HG02970 (cell line): ENCODE measurements at regions not wholly inside any gene's neighbourhood (a gene's known extent, or its start where the extent isn't known, plus 50 kb on each side); places are given as distances from the start of the nearest gene placed in this dataset.
"Not testable (repeated sequence)": the region's sequence is repeated elsewhere in the genome, so short reads cannot be mapped to it uniquely, and the experiment has no call there.

Source experiments
- ATAC-seq: cut with Tn5 transposase; IDR thresholded peaks from one replicate; pipeline ENCODE4 v1.9.1; 2021; ENCODE audit warnings: mild to moderate bottlenecking, moderate library complexity, moderate number of reproducible peaks; ENCODE audit not compliant: unreplicated experiment, low FRiP score

DNA sequence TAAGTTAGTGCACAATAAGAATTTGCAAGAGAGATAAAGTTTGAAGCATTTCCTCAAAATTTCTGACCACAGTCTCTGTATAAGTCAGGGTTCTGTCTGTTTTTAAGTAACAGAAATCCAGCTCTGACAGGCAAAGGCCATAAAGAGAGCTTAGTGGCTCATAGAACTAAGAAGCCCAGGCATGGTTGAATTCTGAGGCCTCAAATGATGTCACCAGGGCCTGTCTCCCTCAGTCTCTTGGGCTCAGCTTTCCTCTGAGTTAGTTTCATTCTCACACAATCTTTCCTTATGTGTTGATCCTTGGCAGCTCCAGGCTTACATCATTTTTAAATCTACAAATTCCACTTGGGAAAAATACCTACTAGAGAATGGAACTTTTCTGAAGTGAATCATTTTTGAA lies 173.4 kb upstream of the ATP2B1 start:
- ATAC-seq, result no peak

DNA sequence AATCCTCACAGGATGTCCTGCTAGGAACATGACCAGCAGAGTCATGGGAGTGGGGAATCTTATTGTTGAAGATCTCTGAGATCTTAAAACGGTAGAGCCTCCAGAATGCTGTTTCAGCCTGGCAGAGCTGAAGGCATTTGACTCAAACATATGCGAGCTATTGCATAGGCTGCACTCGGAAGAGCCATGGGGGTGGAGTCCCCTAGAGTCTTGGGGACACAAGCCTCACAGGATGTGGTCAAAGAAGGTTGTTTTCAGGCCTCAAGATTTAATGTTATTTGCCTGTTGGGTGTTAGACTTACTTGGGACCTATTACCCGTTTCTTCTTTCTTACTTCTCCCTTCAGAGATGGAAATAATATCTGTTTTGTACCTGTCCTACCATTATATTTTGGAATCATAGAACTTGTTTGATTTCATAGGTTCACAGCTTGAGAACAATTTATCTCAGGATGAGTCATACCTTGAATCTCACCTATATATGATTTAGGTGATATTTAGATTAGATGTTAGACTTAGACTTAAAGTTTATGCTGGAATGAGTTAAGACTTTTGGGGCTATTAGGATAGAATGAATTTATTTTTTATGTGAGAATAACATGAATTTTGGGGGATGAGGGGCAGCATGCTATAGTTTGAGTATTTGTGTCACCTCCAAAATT lies 172.2 kb upstream of the ATP2B1 start:
- ATAC-seq, result peak; percentile 86

DNA sequence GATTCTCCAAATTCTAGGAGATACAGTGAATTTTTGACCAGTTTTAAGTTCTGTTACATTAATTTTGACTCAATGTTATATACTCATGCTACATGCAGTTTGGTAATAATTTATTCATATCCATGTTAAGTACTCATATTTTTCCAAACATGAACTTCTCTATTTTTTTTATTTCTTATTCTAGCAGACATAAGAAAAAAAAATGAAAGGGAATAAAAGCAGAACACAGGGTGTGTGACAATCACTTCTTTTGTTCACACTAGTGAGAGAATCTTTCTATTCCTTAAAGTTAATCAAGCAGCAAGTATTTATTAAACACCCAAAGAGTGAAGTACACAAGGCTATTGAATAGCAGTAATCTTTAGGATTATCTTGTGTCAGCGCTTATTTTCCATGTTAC lies 171.1 kb upstream of the ATP2B1 start:
- ATAC-seq, result no peak

DNA sequence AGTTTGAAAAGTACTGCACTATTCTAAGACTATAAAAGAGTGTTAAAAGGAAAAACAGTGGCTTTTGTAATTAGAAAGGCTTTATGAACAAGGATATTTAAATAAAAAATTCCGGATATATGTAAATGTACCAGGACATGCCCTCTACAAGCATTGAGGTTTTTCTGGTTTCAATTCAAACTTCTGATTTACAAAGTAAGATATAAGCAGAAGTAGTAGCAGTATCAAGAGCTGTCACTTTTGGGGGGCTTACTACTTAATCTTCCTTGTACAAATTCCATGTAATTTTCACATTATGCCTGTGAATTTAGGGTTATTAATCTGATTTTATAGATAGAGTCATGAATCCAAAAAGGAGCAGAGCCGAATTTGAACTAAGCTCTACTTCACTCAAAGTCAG lies 170.3 kb upstream of the ATP2B1 start:
- no peak for ATAC-seq

DNA sequence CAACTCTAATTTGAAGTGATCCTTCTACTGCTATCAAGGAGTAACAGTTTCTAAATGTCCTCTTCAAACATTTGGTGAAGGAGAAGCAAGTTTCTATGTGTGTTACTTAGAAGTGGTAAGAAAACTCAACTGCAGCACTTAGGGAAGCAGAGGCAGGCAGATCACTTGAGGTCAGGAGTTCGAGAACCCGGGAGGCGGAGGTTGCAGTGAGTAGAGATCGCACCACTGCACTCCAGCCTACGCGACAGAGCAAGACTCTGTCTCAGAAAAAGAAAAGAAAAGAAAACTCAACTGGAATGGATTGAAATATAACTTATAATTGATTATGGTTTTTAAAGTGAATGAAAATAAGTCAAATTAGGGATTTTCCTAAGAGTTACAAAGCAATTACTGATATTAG lies 169.7 kb upstream of the ATP2B1 start:
- no peak for ATAC-seq

DNA sequence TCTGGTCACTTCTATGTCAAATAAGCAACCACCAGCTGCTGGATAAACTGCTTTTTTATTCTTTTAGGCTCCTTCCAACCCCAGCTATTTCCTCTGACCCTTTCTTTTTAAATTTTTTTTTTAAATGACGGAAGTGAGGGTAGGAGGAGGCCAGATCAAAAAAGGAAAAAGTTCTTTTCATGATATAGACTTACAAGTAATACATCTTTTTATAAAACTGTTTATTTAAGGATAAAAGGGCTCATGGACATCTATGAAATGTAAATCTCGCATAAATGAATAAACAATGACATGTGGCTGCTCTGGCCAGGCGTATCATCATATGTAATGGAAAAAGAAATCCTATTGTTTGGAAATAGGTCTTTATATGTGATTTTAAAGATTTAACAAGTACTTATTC lies 169.0 kb upstream of the ATP2B1 start:
- ATAC-seq, result no peak

DNA sequence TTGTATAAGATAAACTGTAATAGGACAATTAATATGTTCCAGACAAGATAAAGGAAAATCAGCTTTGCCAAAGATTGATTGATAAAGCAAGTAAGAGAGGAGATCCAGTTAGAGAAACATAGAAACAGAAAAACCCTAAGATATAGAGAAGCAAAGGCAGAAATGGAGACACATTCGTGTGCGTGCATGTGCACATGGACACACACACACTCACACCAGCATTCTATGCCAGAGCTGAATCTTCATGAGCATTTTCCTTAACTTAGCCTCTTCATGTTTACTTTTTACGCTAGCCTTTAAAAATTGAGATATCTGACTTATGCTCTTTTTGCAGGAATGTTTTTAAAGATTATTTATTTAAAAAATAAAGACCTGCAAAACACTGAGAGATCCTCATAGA lies 168.5 kb upstream of the ATP2B1 start:
- no peak for ATAC-seq

DNA sequence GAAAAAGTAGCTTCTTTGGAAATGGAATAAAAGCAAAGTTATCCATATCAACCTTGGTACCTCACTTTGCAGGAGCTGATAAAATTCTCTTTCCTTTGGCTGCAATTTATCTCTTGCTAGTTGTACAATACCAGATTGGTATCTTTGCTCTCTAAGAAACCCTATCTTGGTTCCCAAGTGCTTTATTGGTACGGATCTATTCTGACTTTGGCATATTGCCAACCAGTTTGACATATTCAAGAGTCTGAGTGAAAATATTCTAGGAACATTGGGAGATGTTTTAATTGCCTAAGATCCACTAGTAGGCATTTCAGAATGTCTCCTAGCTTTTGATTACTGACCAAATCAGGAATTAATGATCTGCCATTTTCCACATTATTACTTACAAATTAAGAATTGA lies 167.2 kb upstream of the ATP2B1 start:
- ATAC-seq, result no peak

DNA sequence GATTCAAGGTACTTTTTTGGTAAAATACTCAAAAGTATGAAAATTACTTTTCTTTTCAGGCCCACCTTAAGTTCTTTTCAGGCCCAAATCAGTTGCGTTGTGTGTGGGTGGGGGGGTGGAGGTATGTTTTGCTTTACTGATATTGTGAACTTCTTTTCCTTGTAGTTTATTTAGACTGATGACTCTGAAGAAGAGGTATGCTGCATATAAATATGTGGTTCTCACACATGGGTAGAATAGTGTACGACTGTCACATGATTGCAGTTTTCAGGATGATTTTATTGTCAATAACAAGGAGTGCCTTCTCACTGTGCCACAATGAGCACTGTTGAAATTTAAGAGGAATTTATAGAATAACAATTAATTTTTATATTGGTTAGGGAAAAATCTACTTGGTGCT lies 166.6 kb upstream of the ATP2B1 start:
- no peak for ATAC-seq

DNA sequence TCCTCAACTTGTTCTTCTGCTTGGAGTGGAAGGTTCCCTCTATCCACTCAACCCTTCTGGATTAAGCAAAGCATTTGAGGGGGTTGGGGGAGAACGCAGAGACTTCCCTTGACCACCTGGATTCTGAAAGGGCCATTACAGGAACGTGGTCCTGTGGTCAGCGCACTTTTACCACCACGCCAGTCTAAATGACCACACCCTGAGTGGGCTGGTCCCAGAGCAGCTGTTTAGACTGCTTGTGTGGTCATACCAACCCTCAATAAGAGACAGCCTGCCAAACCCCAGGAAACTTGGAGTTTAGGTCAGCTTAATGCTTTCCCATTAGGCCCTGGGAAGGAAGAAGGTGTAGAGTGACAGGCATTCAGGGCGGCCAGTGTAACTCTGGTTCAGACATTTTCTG lies 165.5 kb upstream of the ATP2B1 start:
- no peak for ATAC-seq

DNA sequence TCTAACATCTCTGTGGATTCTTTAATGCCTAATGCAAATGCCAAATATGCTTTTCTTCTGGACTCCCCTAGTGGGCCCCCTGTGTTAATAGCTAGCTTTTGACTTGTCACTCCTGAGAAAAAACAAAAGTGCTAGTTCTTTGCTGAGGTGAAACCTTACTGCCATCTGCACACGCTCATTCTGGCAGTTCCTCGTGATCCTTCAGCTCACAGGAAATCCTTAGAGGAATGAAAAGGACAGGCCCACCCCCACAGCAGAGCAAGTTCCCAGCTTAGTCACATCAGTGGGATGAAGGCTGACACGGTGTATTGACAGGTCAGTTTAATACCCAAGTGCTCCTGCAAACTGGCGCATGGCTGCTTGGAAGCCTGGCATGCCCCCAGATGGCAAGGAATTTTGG lies 165.1 kb upstream of the ATP2B1 start:
- ATAC-seq, result no peak

DNA sequence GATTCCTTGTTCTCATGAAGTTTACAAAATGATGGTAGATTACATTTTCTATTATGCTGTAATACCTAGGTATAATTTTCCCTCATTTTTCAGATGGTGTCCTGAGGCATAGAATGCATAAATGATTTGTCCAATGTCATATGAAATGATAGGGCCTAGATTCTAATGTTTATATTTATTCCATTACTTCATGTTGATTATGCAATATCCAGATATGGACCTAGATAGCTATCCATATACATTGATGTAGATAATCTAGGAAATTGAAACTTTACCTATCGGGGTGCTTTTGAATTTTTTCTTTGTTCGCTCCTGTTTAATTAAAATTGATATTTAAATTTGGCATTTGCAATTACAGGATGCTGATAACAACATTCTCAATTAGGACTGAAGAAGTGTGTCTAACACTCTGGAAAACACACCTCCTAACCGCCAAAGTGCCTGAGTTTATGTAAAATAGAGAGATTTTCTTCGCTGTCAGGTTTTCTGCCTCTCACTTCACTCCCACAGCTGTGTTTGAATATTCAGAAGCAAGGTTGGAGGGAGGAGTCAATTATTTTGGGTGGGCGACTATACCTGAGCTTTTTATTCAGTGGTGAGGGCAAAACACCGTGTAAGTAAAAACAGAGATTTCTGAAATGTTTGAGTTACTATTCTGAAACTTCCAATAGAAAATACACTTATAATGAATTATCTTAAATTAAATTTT lies 164.4 kb upstream of the ATP2B1 start:
- ATAC-seq, result no peak

DNA sequence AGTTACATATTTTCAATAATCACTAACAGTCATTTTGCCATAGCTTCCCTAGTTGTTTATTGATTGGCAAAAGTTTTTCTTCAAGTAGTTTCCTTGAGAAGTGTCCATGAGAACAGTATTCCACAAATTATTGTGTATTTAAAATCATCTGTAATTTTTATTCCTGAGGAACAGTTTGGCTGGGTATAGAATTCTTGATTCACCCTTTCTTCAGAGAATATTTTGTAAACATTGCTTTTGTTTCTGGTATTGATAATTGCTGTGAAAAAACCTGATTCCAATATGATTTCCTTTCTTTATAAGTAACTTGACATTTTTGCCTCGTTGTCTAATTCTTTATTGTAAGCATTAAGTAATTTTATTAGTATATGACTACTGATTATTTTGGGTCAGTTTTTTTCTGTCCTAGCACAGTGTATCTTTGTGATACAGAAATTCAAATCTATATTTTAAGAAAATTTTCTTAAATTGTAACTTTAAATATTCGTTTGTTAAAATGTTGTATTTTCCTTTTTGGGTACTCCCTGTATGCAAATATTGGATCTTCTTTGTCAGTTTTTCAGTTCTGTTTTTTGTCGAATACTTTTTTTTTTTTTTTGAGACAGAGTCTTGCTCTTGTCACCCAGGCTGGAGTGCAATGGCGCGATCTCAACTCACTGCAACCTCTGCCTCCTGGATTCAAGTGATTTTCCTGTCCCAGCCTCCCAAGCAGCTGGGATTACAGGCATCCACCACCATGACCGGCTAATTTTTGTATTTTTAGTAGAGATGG lies 162.0 kb upstream of the ATP2B1 start:
- ATAC-seq, result no peak

DNA sequence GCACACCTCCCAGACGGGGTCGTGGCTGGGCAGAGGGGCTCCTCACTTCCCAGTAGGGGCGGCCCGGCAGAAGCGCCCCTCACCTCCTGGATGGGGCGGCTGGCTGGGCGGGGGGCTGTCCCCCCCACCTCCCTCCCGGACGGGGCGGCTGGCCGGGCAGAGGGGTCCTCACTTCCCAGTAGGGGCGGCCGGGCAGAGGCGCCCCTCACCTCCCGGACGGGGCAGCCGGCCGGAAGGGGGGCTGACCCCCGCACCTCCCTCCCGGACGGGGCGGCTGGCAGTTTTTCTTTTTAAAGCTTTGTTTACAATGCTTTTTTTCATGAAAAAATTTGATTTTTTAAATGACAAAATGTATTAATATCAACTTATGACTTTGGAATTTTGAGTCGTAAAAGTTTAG lies 159.0 kb upstream of the ATP2B1 start:
- ATAC-seq, result not testable (repeated sequence)

DNA sequence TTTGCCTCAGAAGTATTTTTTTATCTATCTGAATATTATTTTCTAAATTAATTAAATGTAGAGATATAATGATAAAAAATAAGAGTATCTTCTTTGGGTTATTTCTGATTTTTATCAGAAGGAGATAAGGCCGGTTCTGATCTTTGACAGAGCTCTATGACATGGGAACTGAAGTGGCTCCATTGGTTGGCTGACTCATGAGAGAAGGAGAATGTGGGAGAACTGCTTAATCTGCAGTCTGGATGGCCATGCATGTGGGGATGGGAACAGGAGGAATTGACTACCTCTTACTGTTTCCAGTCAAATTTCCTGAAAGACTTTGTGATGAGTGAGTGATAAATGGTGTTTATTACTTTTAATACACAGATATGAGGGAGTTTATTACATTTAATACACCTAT lies 155.8 kb upstream of the ATP2B1 start:
- no peak for ATAC-seq

DNA sequence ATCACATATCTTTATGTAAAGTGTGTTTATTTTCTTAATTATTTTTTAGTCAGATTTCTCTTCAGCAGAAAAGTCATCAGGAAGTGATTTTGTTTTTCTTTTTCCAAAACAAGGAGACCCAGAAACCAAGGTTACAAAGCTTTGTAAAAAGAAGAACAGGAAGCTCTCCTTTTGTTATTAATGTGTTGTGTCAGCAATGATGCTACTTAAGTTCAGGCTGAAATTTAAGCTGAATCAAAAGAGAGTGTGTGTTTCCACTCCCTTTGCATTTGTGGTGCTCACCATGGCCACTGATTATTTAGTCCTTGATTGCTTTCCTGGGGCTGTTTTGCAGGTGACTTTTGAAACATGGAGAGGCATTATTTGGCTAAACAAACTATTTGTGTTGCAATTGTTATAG lies 155.3 kb upstream of the ATP2B1 start:
- ATAC-seq, result no peak

DNA sequence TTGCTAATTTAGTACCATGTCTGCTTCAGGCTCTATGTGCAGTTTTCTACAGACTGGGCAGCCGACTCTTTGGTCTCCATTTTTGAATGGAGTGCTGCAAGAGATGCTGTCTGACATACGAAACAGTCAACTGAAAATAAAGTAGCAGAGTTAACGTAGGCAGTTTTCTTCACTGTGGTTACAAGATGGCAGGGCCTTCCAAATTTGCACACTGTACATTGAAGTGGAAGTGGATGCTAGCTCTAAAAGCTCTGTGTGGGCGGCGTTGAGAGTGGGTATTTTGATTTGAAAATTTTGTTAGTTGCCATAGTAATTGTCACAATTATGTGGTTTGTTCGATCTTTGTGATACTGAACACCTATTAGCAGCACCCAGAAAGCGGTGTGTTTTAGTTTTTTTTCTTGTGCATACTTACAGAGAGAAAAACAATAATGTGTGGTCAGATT lies 154.9 kb upstream of the ATP2B1 start:
- ATAC-seq, result peak; percentile 74

DNA sequence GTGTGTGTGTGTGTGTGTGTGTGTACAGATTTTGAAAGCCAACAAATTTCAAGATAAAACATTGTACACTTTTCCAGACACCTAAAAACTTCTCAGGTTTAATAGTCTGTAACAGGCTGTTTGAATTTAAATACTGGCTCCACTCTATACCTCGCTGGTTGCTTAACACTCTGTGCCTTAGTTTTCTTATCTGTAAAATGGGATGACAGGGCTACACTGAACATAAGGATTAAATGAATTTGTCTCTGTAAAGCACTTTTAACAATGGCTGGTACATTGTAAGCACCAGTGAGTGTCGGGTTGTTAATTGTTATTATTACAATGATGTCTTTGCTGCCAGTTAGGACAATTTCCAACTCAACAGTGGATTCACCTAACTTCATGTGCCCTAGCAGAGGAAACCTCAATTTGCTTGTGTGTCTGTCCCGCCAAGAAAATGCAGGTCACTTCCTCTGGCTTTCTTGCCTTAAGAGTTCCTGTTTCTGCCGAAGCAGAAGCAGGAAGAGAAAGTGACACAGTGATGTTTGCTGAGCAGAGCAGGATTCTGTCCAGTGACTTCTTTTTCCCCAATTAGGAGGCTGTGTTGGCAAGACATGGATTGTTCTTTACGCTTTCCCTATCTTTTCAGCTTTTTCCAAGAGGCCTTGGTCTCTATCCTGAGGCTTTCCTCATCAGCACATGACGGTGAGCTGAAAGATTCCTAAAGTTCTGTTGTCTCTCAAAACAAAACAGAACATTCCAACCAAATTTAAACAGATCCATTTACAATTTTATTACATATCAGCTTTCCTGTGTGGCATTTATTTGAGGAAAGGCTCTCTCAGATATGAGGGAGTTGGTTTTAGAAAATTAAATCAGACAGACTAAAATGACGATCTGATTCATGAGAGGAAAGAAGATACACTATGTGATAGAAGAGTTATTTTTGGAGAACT lies 154.1 kb upstream of the ATP2B1 start:
- peak; percentile 46 for ATAC-seq

DNA sequence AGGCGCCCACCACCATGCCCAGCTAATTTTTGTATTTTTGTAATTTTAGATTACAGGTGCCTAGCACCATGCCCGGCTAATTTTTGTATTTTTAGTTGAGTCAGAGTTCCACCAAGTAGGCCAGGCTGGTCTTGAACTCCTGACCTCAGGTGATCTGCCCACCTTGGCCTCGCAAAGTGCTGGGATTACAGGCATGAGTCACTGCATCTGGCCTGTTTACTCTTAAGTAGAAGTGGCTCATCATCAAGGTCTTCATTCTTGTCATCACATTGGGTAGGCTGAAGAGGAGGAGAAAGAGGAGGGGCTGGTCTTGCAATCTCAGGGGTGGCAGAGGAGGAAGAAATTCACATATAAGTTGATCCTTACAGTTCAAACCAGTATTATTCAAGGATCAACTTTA lies 152.4 kb upstream of the ATP2B1 start:
- ATAC-seq, result no peak

DNA sequence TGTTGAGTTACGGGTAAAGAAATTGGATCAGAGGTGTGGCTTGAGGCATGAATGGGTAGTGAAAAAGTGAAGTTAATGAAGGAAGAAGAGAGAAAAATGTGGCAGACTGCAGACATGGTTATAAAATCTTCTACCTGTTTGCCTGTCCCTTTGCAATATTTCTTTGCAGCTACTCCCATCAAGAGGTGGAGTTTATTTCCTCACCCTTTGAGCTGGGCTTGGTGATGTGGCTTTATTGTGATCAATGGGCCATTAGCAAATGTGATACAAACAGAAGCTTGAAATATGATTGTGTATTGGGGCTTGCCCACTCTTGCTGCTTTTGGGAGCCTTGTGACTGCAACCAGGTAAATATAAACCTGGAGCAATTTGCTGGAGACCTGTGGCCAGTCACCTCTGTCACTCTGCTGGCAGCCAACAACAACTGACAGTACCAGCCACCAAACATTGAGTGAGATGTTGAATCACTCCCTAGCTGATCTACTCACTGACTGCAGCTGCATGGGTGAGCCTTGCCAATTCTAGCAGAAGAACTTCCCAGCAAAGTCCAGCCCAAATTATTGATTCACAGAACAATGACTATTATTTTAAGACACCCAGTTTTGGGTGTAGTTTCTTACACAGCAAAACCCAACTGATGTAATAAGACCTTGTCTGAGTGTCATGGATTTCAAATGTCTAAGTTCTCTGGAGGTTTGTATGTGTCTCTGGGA lies 151.0 kb upstream of the ATP2B1 start:
- ATAC-seq, result no peak
